T-helper 1 cell treated with Interleukin-12 subunit alpha and Interleukin-12 subunit beta and Interleukin-4 antibody, amounts not matched to agents 30 ng/mL and 1 ng/mL, for 36 hours (primary cell): ENCODE measurements at regions not wholly inside any gene's neighbourhood (a gene's known extent, or its start where the extent isn't known, plus 50 kb on each side); places are given as distances from the start of the nearest gene placed in this dataset.

Experiments used
- intact Hi-C: fragments of 100-400 bp; cut with micrococcal nuclease; formaldehyde crosslinking; loops from one replicate; pipeline ENCODE4 v1.15.1; 2024

GRCh38 chr14:96979611-96980074, 182.5 kb downstream of the VRK1 start:
- intact Hi-C loops: no loop called here

DNA sequence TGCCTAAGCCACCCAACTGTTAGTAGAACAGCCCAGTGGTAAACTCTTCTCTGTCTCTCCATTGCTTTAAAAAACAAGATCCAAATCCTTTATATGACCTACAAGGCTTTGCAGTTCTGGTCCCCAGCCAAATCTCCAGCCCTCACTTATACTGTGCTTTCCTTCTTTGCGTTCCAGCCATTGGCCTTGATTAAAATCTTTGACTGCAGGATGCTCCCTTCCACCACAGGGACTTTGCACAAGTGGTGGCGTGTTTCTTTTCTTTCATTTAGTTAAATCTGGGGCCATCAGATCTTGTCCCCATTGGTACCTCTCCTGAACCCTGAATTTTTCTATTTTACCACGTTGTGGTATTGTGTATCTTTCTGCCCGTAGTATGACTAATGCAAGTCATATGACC, 183.7 kb downstream of the VRK1 start:
- intact Hi-C loops: no loop called here

DNA sequence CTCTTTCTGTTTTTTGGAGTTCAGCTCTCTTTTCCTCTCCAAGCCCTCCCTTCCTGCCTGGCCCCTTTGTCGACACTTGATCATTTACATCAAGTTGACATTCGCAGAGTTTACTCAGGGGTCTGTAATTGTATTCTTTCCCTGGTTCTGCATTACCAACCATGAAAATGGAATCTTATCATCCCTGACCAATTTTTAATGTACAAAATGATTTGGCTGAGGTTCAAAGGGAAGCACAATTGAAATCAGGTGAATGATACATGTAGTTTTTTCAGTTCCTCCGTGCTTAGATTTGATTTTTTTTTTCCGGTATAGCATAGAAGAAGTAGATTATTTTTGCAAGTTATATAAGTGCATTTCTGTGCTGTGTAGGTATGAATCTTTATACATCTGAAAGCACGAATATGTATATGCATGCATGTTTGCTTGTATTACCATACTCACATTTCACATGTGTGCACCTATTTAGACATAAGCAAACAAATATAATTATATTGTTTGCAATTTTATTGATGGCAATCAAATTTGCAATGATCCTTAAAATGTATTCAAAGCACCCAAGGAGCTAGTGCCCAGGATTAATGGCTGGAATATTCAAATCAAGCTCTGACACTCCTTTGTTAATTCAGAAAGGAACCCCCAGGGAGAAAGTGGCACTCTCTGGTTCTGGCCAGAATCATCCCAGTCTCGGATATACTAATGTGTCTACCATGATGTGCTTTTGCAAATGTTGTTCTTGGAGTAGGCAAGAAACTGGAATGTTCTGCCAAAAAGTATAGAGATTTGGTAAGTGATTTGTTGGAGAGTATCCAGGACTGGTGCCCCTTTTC, 189.3 kb downstream of the VRK1 start:
- intact Hi-C loops: no loop called here

- intact Hi-C loops: no loop called here
Measured at GRCh38 chr14:96987086-96987474, 189.9 kb downstream of the VRK1 start.

DNA sequence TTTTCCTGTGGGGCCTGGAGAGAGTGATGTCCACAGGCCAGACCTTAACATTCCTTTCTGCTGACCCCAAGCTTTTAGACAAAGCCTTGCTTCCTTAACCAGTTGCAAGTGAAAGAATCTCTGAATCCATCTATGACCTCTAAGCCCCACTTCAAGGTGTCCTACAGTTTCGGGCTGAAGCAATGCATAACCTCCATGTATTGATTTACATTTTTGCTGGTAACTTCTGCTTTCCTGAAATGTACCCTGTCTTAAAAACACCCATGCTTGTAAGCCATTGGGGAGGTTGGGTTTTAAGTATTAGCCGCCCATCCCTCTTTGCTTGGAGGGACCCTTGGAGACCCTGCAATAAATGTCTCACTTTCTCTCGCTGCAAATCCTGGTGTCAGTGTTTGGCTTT, 190.6 kb downstream of the VRK1 start:
- intact Hi-C loops: no loop called here

DNA sequence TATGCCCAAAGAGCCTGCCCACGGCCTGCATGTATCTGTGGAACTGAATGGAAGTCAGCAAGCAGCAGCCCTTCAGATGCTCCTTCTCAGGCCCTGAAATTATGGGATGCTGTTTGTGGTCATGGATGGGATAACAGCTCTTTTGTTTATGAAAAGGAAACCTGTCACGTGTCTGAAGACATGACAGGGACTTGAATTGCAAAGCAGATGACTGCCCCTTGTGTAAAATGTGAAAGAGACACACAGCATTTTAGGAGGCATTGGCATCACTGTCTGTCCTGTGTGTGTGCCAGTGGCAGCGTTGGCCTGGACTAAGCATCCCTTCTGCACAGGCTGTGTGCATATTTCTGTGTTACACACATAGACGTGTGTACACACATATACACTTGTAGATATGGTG, 192.1 kb downstream of the VRK1 start:
- intact Hi-C loops: no loop called here

DNA sequence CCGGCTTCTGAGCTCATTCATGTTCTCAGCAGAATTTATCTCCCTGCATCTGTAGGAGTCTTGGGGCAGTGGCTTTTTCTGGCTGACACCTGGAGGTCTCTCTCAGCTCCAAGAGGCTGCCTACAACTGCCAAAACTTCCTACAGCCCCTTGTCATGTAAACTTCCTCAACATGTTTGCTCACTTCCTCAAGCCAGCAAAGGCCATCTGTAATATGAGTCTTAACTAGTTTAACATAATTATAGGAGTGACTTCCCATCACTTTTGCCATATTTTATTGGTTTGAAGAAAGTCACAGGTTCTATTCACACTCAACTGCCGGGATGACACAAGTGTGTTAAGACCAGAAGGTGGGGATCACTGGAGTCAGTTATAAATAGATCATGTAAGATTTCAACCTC, 194.0 kb downstream of the VRK1 start:
- intact Hi-C loops: no loop called here

- intact Hi-C loops: no loop called here
Measured at GRCh38 chr14:96994999-96995398, 197.8 kb downstream of the VRK1 start.

DNA sequence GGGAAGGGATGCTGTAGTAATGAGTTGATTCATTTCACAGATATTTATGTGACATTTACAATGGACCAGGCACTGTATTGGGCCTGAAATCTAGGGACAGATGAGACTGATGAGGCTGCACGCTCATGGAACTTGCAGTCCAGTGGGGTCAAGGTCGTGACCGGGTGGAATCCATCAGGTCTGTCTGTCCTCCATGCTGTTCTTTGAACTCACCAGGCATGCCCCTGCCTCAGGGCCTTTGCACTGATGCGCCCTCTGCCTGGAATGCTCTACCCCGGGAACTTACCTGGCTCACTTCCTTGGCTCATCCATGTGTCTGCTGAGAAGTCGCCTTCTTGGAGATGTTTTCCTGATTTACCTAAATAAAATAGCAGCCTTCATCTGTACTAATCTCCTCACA, 200.1 kb downstream of the VRK1 start:
- intact Hi-C loops: no loop called here

DNA sequence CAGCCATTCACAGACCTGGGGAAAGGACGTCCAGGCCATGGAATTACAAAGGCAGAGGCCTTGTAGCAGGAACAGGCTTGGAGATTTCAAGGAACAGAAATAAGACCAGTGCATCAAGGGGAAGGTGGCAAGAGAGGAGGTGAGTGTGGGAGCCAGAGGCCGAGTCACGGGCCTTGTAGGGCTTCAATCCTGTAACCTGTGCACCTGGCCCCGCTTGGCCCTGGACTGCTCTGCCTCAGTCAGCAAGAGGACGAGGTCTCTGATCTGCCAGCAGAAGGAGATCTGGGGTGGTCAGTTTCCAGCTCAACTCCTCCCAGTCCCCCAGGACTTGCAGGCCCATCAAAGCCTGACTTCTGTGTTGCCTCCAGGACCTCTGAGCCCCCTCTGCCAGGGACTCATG, 200.8 kb downstream of the VRK1 start:
- intact Hi-C loops: no loop called here

DNA sequence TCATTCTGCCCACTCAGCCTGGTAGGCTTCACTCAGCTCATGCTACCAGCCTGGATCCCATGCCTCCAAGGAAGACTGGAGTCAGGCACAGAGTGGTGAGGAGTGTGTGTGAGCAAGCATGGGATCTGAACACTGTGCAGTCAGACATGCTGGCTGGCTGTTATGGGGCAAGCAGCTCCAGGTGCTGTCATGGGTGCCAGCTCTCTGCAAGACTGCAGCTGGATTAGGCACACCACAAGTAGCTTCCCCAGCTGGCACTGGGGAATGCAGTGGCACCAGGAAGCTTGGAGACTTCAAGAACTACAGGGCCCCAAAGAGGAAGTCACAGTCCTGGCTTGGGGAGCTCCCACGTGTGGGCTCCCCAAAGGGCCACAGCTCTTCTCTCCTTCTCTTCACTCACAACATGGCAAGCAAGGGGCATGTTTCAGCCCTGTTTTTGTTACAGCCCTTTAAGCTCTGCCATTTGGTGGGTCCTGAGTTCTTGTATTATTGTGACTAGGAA, 202.5 kb downstream of the VRK1 start:
- intact Hi-C loops: no loop called here

DNA sequence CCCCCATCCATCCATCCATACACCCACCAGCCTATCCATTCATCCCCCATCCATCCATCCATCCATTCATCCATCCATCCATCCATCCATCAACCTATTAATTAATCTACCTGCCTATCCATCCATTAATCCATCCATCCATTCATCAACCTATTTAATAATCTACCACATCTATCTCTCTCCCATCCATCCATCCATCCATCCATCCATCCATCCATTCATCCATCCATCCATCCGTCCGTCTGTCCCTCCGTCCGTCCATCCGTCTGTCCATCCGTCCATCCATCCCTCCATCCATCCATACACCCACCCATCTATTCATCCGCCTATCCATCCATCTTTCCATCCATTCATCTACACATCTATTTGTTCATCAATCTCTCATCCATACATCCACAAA, 205.3 kb downstream of the VRK1 start:
- intact Hi-C loops: no loop called here

DNA sequence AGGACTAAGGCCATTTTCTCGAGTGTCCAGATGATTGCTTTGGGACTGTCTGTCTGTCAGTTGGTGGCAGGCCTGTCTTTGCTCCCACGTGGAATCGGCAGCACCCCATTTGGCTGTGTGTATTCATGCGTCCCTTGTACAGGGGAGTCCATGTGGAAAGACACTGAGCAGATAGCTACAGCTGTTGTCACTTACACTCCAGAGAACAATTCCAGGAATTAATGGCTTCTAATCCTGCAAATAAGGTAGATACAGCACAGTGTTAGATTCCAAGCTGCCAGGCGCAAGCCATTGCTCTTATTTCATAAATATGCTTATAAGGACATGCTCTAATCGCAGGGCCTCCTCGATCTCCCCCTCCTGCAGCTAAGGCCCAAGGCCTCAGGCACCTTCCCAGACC, 208.8 kb downstream of the VRK1 start:
- intact Hi-C loops: no loop called here

GRCh38 chr14:97010491-97011160, 213.4 kb downstream of the VRK1 start:
- intact Hi-C loops: no loop called here

DNA sequence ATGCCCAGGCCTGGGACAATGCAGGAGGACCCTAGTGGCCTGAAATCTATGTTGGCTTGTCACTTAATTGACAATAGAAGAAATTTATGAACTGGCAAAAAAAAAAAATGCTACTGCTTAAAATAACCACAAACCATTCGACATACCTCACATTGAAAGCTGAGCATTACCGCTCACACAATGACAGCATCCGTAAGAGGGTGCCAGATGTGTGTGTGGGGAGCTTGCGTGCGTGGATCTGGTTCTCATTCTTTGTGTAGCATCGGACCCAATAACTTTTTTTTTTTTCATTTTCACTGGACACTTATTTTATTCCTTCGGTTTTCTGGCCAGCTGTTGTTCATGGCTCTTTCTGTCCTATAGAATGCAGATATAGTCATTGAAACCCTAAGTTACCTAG, 216.7 kb downstream of the VRK1 start:
- intact Hi-C loops: no loop called here

DNA sequence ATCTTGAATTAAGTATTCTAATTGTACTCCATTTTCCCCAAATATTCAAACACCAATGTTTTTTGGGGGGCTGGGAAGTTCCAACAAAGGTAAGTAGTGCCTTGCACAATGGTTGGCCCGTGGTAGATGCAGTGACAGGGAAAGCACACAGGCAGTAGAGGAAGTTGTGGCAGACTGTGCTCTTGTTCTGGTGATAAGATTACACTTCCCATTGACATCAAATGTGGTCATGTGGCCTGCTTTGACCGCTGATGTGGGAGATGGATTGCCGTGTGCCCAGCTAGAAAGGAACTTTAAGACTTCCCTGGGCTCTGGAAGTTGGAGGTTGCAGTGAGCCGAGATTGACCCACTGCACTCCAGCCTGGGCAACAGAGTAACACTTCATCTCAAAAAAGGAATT, 223.8 kb downstream of the VRK1 start:
- intact Hi-C loops: no loop called here

GRCh38 chr14:97021571-97022168, 224.5 kb downstream of the VRK1 start:
- intact Hi-C loops: no loop called here

- intact Hi-C loops: no loop called here
Measured at GRCh38 chr14:97022741-97023140, 225.6 kb downstream of the VRK1 start.

GRCh38 chr14:97023871-97024270, 226.7 kb downstream of the VRK1 start:
- intact Hi-C loops: no loop called here

- intact Hi-C loops: no loop called here
Measured at GRCh38 chr14:97024300-97024699, 227.1 kb downstream of the VRK1 start.

GRCh38 chr14:97025722-97026121, 228.5 kb downstream of the VRK1 start:
- intact Hi-C loops: no loop called here

DNA sequence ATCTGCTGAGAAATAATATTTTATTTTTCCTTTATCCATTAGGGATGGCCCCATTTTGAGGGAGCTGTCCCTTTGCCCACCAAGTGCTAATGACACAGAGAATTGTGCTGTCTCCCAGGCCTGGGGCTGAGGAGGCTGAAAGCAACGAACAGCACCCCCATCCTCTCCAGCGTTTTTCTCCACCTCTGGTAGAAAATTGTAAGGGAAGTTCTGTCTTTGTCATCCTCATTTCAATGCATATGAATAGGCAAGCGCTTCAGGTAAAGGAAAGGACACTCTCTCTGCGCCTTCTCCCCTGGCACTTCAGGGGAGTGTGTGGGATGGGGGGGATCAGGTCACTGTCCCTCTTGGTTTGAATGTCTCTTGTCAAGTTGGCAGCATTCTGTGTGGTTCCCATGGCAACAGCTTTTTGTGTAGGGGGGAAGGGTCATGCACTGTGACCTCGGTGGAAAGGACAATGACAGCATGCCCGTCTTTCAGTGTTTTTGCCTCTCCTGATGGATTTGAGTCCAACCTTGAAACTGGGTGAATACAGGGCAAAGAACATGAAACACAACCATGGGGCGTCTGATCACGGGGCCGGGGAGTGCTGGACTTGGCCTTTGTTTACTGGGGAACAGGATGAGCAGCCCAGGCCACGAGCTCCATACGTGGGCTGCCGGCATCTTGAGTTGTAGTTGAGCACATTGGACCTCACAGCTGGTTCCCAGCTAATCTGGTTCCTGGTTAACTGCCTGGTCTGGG, 230.2 kb downstream of the VRK1 start:
- intact Hi-C loops: no loop called here
